ENCODE measurements at regions not wholly inside any gene's neighbourhood (a gene's known extent, or its start where the extent isn't known, plus 50 kb on each side); places are given as distances from the start of the nearest gene placed in this dataset.

DNA sequence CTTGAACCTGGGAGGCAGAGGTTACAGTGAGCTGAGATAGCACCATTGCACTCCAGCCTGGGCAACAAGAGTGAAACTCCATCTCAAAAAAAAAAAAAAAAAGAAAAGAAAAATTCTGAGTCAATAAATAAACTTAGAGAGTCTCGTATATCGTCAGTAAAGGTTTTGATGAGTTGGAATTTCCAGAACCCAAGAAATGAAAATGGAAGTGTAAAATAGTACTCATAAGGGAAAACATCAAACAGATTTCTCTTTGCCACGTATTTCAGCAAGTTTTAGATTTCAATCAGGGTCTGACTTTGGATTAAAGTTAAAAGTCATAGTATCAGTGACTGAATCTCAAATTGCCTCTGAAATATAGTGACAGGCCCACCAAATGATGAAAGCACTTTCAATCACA, 71.4 kb upstream of the SPOPL start:
- H3K4me2 ChIP-seq (ENCODE audit: low read length, poor library complexity, severe bottlenecking), result no peak overlapping the region
- H3K79me1 ChIP-seq (replicated peaks; ENCODE audit: low read length, poor library complexity, severe bottlenecking), result no peaks in the 10 kb centered on the region
- H3K9ac ChIP-seq (ENCODE audit: low read length), result no peak overlapping the region
- no peak overlapping the region for H4K8ac ChIP-seq (ENCODE audit: low read length)
- H3K9me3 ChIP-seq (ENCODE audit: control insufficient read depth, low read length), result no peaks in the 10 kb centered on the region
- WGBS, result 92% methylated on average over 2 of the region's 3 CpGs
- DNase-seq, result no peak
- H2BK12ac ChIP-seq (ENCODE audit: low read length in 2 of 2), result no peak overlapping the region
- no peak overlapping the region for H3K4me3 ChIP-seq (ENCODE audit: insufficient read depth in 1 of 2, low read depth in 1 of 2, low read length in 2 of 2)
- no peak overlapping the region for H2BK120ac ChIP-seq (ENCODE audit: low read depth, low read length)
- no peak overlapping the region for H2BK15ac ChIP-seq (ENCODE audit: low read depth, poor library complexity, severe bottlenecking)
- no peak overlapping the region for H3K14ac ChIP-seq (ENCODE audit: low read length in 2 of 2)
- H3K36me3 ChIP-seq (ENCODE audit: control insufficient read depth in 1 of 2, insufficient read depth in 2 of 2, low read depth in 1 of 2, low read length in 2 of 2), result no peaks in the 10 kb centered on the region
- no peaks in the 10 kb centered on the region for H3K27me3 ChIP-seq (ENCODE audit: control insufficient read depth in 1 of 2, insufficient read depth in 1 of 2, low read length in 2 of 2)
- H4K91ac ChIP-seq (ENCODE audit: low read length), result no peak overlapping the region
- no peak overlapping the region for H2BK5ac ChIP-seq (ENCODE audit: low read depth, low read length, poor library complexity, severe bottlenecking)
- no peak overlapping the region for H3K27ac ChIP-seq (ENCODE audit: low read length, poor library complexity, severe bottlenecking)
- no peak overlapping the region for H3K18ac ChIP-seq (ENCODE audit: low read depth in 1 of 2, low read length in 2 of 2)
- no peak overlapping the region for H3K23ac ChIP-seq (ENCODE audit: low read length in 2 of 2)
- no peaks in the 10 kb centered on the region for H3K4me1 ChIP-seq (ENCODE audit: control insufficient read depth, insufficient read depth, low read depth, low read length)
- H2AFZ ChIP-seq (ENCODE audit: low read depth, low read length), result no peak overlapping the region
- no peak overlapping the region for H2AK5ac ChIP-seq (ENCODE audit: low read length, severe bottlenecking)
- H3K4ac ChIP-seq (ENCODE audit: low read depth in 1 of 2, low read length in 2 of 2), result no peak overlapping the region

DNA sequence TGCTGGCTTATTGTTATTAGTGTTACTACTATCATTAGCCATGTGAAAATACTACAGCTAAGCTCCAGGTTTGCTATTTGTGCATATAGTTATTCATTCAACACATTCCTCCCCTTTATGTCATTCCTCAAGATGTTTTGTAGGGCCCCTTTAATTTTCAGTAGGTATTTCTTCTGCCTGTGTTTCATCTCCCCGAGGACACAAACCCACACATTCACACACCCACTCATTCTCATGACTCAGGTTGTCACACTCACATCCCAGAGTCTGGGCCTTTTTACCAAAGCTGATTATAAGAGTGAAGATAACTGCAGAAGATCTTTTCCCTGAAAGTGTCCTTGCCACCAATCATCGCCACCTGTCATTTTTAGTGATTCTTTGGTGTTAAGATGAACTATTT, 68.6 kb upstream of the SPOPL start:
- Histone ChIP-seq H3K27ac (ENCODE audit: low read length, poor library complexity, severe bottlenecking) (no peak overlapping the region), H2BK12ac (ENCODE audit: low read length in 2 of 2) (no peak overlapping the region), H2BK120ac (ENCODE audit: low read depth, low read length) (no peak overlapping the region), H2AK5ac (ENCODE audit: low read length, severe bottlenecking) (no peak overlapping the region), H4K91ac (ENCODE audit: low read length) (no peak overlapping the region), H3K4me3 (ENCODE audit: insufficient read depth in 1 of 2, low read depth in 1 of 2, low read length in 2 of 2) (no peak overlapping the region), H3K14ac (ENCODE audit: low read length in 2 of 2) (no peak overlapping the region), H3K4me2 (ENCODE audit: low read length, poor library complexity, severe bottlenecking) (no peak overlapping the region), H3K9ac (ENCODE audit: low read length) (peak overlapping the region; percentile 5), H2AFZ (ENCODE audit: low read depth, low read length) (no peak overlapping the region), H2BK15ac (ENCODE audit: low read depth, poor library complexity, severe bottlenecking) (no peak overlapping the region), H3K27me3 (ENCODE audit: control insufficient read depth in 1 of 2, insufficient read depth in 1 of 2, low read length in 2 of 2) (no peaks in the 10 kb centered on the region), H3K9me3 (ENCODE audit: control insufficient read depth, low read length) (no peaks in the 10 kb centered on the region), H3K23ac (ENCODE audit: low read length in 2 of 2) (no peak overlapping the region), H3K36me3 (ENCODE audit: control insufficient read depth in 1 of 2, insufficient read depth in 2 of 2, low read depth in 1 of 2, low read length in 2 of 2) (no peaks in the 10 kb centered on the region), H3K4ac (ENCODE audit: low read depth in 1 of 2, low read length in 2 of 2) (no peak overlapping the region), H4K8ac (ENCODE audit: low read length) (no peak overlapping the region), H2BK5ac (ENCODE audit: low read depth, low read length, poor library complexity, severe bottlenecking) (no peak overlapping the region), H3K79me1 (replicated peaks; ENCODE audit: low read length, poor library complexity, severe bottlenecking) (no peaks in the 10 kb centered on the region), H3K18ac (ENCODE audit: low read depth in 1 of 2, low read length in 2 of 2) (no peak overlapping the region), H3K4me1 (ENCODE audit: control insufficient read depth, insufficient read depth, low read depth, low read length) (no peaks in the 10 kb centered on the region)
- 45% methylated on average over 1 of the region's 2 CpGs for WGBS
- no peak for DNase-seq

DNA sequence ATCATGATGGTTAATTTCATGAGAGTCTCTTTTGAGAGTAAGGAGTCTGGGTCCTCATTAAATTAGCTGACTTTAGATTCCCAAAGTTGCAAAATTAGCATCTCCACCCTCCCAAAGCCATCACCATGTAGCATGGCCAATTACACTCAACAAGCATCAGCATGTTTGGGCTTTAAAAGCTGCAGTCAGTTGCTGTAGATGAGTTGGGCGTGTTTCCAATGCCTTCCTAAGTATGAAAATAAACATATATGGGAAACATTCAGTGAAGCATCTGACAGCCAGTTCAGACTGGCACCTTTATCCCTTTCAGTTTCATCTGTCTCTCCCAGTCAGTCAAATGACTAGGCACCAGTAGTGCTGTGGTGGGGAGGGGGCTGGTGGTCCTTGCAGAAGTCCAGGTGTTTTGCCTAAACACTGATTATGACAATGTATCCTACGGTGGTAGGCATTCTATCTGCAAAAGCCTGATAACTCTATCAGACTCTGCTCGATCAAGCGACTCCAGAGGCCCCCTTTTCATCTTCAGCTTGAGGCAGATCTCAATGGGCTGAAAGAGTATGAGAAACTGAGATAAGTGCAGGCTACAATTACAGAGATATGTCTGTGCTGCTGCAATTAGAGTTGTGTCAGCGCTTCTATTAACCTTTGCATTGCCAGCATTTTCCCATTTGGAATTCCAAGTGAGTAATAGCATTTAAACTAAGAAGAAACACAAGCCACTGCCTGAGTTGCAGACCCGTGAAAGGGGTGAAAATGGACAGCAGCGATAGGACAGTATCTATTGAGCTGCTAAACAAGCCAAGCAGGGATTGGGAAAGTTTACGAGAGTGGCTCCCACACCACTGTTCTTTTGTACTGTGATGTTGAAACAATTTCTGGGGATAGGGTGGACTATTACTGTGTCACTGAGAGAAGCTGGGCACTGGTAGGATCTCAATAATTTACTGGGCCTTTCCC, 67.3 kb upstream of the SPOPL start:
- H2AFZ ChIP-seq (ENCODE audit: low read depth, low read length), result no peak overlapping the region
- no peak overlapping the region for H2AK5ac ChIP-seq (ENCODE audit: low read length, severe bottlenecking)
- H3K18ac ChIP-seq (ENCODE audit: low read depth in 1 of 2, low read length in 2 of 2), result no peak overlapping the region
- no peaks in the 10 kb centered on the region for H3K4me1 ChIP-seq (ENCODE audit: control insufficient read depth, insufficient read depth, low read depth, low read length)
- DNase-seq, result no peak
- H2BK12ac ChIP-seq (ENCODE audit: low read length in 2 of 2), result no peak overlapping the region
- H2BK5ac ChIP-seq (ENCODE audit: low read depth, low read length, poor library complexity, severe bottlenecking), result no peak overlapping the region
- H3K27me3 ChIP-seq (ENCODE audit: control insufficient read depth in 1 of 2, insufficient read depth in 1 of 2, low read length in 2 of 2), result no peaks in the 10 kb centered on the region
- WGBS, result 85% methylated on average over 7 of the region's 8 CpGs
- no peak overlapping the region for H3K9ac ChIP-seq (ENCODE audit: low read length)
- no peak overlapping the region for H2BK120ac ChIP-seq (ENCODE audit: low read depth, low read length)
- H4K91ac ChIP-seq (ENCODE audit: low read length), result no peak overlapping the region
- H3K27ac ChIP-seq (ENCODE audit: low read length, poor library complexity, severe bottlenecking), result no peak overlapping the region
- H3K4ac ChIP-seq (ENCODE audit: low read depth in 1 of 2, low read length in 2 of 2), result no peak overlapping the region
- no peak overlapping the region for H4K8ac ChIP-seq (ENCODE audit: low read length)
- no peak overlapping the region for H3K23ac ChIP-seq (ENCODE audit: low read length in 2 of 2)
- H3K79me1 ChIP-seq (replicated peaks; ENCODE audit: low read length, poor library complexity, severe bottlenecking), result no peaks in the 10 kb centered on the region
- no peaks in the 10 kb centered on the region for H3K9me3 ChIP-seq (ENCODE audit: control insufficient read depth, low read length)
- no peak overlapping the region for H3K4me2 ChIP-seq (ENCODE audit: low read length, poor library complexity, severe bottlenecking)
- H3K4me3 ChIP-seq (ENCODE audit: insufficient read depth in 1 of 2, low read depth in 1 of 2, low read length in 2 of 2), result no peak overlapping the region
- H3K14ac ChIP-seq (ENCODE audit: low read length in 2 of 2), result no peak overlapping the region
- H3K36me3 ChIP-seq (ENCODE audit: control insufficient read depth in 1 of 2, insufficient read depth in 2 of 2, low read depth in 1 of 2, low read length in 2 of 2), result no peaks in the 10 kb centered on the region
- H2BK15ac ChIP-seq (ENCODE audit: low read depth, poor library complexity, severe bottlenecking), result no peak overlapping the region

DNA sequence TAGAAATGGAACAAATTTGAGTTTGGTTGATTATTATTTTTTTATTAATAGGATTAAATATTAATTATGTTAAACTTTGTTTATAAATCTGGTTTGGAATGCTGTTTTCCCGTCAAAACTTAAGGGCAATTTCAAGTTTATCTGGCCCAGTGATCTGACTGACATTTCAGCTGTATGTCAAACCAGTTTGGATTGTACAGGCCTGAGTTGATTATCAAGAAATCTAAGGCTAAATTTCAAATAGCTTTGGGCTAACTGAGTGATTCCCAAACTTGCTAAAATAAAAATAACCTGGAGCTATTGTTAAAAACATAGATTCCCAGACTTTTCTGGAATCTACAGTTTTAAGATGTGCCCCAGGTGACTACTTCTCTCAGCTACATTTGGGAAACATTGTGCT, 65.9 kb upstream of the SPOPL start:
- Histone ChIP-seq H2BK15ac (ENCODE audit: low read depth, poor library complexity, severe bottlenecking) (no peak overlapping the region), H2BK5ac (ENCODE audit: low read depth, low read length, poor library complexity, severe bottlenecking) (no peak overlapping the region), H3K27ac (ENCODE audit: low read length, poor library complexity, severe bottlenecking) (no peak overlapping the region), H3K4me3 (ENCODE audit: insufficient read depth in 1 of 2, low read depth in 1 of 2, low read length in 2 of 2) (no peak overlapping the region), H3K27me3 (ENCODE audit: control insufficient read depth in 1 of 2, insufficient read depth in 1 of 2, low read length in 2 of 2) (no peaks in the 10 kb centered on the region), H3K4me2 (ENCODE audit: low read length, poor library complexity, severe bottlenecking) (no peak overlapping the region), H2AK5ac (ENCODE audit: low read length, severe bottlenecking) (no peak overlapping the region), H2AFZ (ENCODE audit: low read depth, low read length) (no peak overlapping the region), H3K4ac (ENCODE audit: low read depth in 1 of 2, low read length in 2 of 2) (no peak overlapping the region), H4K8ac (ENCODE audit: low read length) (no peak overlapping the region), H2BK12ac (ENCODE audit: low read length in 2 of 2) (no peak overlapping the region), H3K9ac (ENCODE audit: low read length) (no peak overlapping the region), H3K23ac (ENCODE audit: low read length in 2 of 2) (no peak overlapping the region), H2BK120ac (ENCODE audit: low read depth, low read length) (no peak overlapping the region), H3K36me3 (ENCODE audit: control insufficient read depth in 1 of 2, insufficient read depth in 2 of 2, low read depth in 1 of 2, low read length in 2 of 2) (no peaks in the 10 kb centered on the region), H3K9me3 (ENCODE audit: control insufficient read depth, low read length) (no peaks in the 10 kb centered on the region), H3K79me1 (replicated peaks; ENCODE audit: low read length, poor library complexity, severe bottlenecking) (no peaks in the 10 kb centered on the region), H3K4me1 (ENCODE audit: control insufficient read depth, insufficient read depth, low read depth, low read length) (no peaks in the 10 kb centered on the region), H3K18ac (ENCODE audit: low read depth in 1 of 2, low read length in 2 of 2) (no peak overlapping the region), H3K14ac (ENCODE audit: low read length in 2 of 2) (no peak overlapping the region), H4K91ac (ENCODE audit: low read length) (no peak overlapping the region)
- 80% methylated on average over 1 of the region's 1 CpG for WGBS
- no peak for DNase-seq

Measured in mesenchymal stem cell (in vitro differentiated cells and primary cell).